Muscle of leg (tissue), 3 donors: ENCODE measurements at regions not wholly inside any gene's neighbourhood (a gene's known extent, or its start where the extent isn't known, plus 50 kb on each side); places are given as distances from the start of the nearest gene placed in this dataset.

Source experiments
- DNase-seq: peaks from one replicate; pipeline ENCODE4 v3.0.0; 2013
- H3K27ac ChIP-seq: one replicate; pipeline ENCODE4 v1.5.1; 2013; ENCODE audit warnings: mild to moderate bottlenecking, low read length, control low read depth
- H3K27me3 ChIP-seq: one replicate; pipeline ENCODE4 v1.6.1; 2013; ENCODE audit warnings: low read length; ENCODE audit not compliant: control insufficient read depth, insufficient read depth
- H3K36me3 ChIP-seq: one replicate; pipeline ENCODE4 v1.6.1; 2013; ENCODE audit warnings: low read length; ENCODE audit not compliant: control insufficient read depth, insufficient read depth
- H3K4me1 ChIP-seq: one replicate; pipeline ENCODE4 v1.6.1; 2013; ENCODE audit warnings: low read length; ENCODE audit not compliant: control insufficient read depth, insufficient read depth
- H3K4me3 ChIP-seq: one replicate; pipeline ENCODE4 v1.5.1; 2013; ENCODE audit warnings: low read length, control low read depth
- H3K9me3 ChIP-seq: replicated peaks from 2 replicates; pipeline ENCODE4 v1.6.1; 2013; ENCODE audit warnings: low read depth, low read length; ENCODE audit not compliant: control insufficient read depth
- WGBS: methylation state at CpG from one replicate; pipeline ENCODE4 v1.1.5; 2013; ENCODE audit warnings: missing lambda C conversion rate; ENCODE audit not compliant: insufficient coverage; 5-methylcytosine and 5-hydroxymethylcytosine counted together

DNA sequence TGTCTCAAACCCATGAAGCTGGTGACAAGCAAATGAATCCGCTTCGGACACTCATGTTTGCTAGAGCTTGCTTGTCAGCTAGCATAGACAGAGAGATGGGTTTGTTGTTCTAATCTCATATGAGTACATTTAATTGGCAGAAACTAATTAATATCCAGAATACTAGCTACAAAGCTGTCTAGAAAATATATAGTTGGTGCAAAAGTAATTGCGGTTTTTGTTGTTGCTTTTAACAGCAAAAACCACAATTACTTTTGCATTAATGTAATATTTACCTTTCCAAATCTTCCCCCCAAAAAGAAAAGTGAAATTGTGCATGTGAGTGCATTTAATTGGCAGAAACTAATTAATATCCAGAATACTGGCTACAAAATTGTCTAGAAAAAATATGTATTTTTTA, 1115.2 kb downstream of the TDRD15 start:
- no CpG with 5 or more reads among the region's 3 CpGs for WGBS
- no peak for DNase-seq
- Histone ChIP-seq H3K27me3 (no peaks in the 10 kb centered on the region), H3K9me3 (no peaks in the 10 kb centered on the region), H3K36me3 (no peaks in the 10 kb centered on the region), H3K27ac (no peak overlapping the region), H3K4me3 (no peak overlapping the region), H3K4me1 (no peaks in the 10 kb centered on the region)

GRCh38 chr2:22247466-22247865, 1123.7 kb downstream of the TDRD15 start:
- no peak overlapping the region for H3K4me3 ChIP-seq
- no peaks in the 10 kb centered on the region for H3K27me3 ChIP-seq
- DNase-seq = no peak
- WGBS = no CpG with 5 or more reads among the region's 4 CpGs
- H3K9me3 ChIP-seq = no peaks in the 10 kb centered on the region
- no peaks in the 10 kb centered on the region for H3K4me1 ChIP-seq
- no peaks in the 10 kb centered on the region for H3K36me3 ChIP-seq
- H3K27ac ChIP-seq = no peak overlapping the region

- Histone ChIP-seq H3K27me3 (no peaks in the 10 kb centered on the region), H3K9me3 (no peaks in the 10 kb centered on the region), H3K4me1 (no peaks in the 10 kb centered on the region), H3K27ac (no peak overlapping the region), H3K4me3 (no peak overlapping the region), H3K36me3 (no peaks in the 10 kb centered on the region)
- no peak for DNase-seq
- no CpG with 5 or more reads among the region's 2 CpGs for WGBS
Measured at GRCh38 chr2:22248851-22249250, 1125.1 kb downstream of the TDRD15 start.

DNA sequence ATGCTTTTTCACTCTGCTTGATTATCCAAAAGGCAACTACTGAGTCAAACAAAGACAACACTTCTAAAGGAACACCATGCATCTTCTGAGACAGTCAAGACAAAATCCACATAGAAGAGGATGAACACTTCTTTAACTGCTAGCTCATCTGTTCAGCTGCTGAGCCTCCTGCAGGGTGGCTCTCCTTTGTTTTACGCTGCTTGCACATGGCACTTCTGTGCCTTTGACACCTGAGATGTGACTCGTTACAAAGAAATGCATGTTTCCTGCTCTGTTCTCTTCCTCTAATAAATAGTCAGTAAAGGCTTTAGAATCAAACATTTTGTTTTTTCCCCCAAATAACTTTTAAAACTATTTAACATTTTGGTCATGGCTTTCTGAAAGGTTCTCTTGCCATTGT, 1129.4 kb downstream of the TDRD15 start:
- Histone ChIP-seq H3K4me1 (no peaks in the 10 kb centered on the region), H3K9me3 (no peaks in the 10 kb centered on the region), H3K36me3 (no peaks in the 10 kb centered on the region), H3K4me3 (no peak overlapping the region), H3K27ac (no peak overlapping the region), H3K27me3 (no peaks in the 10 kb centered on the region)
- no peak for DNase-seq
- no CpG with 5 or more reads among the region's 2 CpGs for WGBS

DNA sequence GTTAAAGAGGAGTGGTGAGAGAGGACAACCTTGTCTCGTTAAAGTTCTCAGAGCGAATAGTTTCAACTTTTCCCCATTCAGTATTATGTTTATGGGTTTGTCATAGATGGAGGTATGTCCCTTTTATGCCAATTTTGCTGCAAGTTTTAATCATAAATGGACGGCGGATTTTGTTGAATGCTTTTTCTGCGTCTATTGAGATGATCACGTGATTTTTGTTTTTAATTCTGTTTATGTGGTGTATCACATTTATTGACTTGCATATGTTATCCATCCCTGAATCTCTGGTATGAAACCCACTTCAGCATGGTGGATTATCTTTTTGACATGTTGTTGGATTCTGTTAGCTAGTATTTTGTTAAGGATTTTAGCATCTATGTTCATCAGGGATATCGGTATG, 1123.8 kb upstream of the KLHL29 start:
- no peaks in the 10 kb centered on the region for H3K4me1 ChIP-seq
- H3K36me3 ChIP-seq = no peaks in the 10 kb centered on the region
- H3K27ac ChIP-seq = no peak overlapping the region
- no peaks in the 10 kb centered on the region for H3K27me3 ChIP-seq
- no peak overlapping the region for H3K4me3 ChIP-seq
- no peaks in the 10 kb centered on the region for H3K9me3 ChIP-seq
- no peak for DNase-seq
- WGBS = no CpG with 5 or more reads among the region's 7 CpGs

DNA sequence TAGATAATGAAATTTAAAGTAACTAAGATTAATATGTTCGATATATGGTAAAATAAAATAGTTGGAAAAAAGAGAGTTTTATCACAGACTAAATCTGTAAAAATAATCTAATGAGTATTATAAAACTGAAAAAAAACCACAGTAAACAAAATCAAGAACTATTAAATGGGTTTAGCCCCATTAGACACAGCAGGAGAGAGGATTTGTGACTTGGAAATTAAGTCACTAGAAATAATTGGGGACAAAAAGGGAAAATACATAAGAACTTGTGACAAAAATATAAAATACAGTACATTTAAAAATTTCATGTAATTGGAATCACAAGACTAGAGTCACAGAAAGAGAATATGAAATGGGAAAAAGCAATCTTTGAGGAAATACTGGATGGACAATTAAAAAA, 1114.6 kb upstream of the KLHL29 start:
- Histone ChIP-seq H3K4me1 (no peaks in the 10 kb centered on the region), H3K4me3 (no peak overlapping the region), H3K27ac (no peak overlapping the region), H3K27me3 (no peaks in the 10 kb centered on the region), H3K36me3 (no peaks in the 10 kb centered on the region), H3K9me3 (no peaks in the 10 kb centered on the region)
- WGBS = no CpG with 5 or more reads among the region's 1 CpG
- DNase-seq = no peak

GRCh38 chr2:22273853-22274252, 1111.1 kb upstream of the KLHL29 start:
- no peaks in the 10 kb centered on the region for H3K9me3 ChIP-seq
- H3K36me3 ChIP-seq = no peaks in the 10 kb centered on the region
- H3K4me3 ChIP-seq = no peak overlapping the region
- no peaks in the 10 kb centered on the region for H3K4me1 ChIP-seq
- no peak overlapping the region for H3K27ac ChIP-seq
- no CpG with 5 or more reads among the region's 1 CpG for WGBS
- DNase-seq = no peak
- H3K27me3 ChIP-seq = no peaks in the 10 kb centered on the region

DNA sequence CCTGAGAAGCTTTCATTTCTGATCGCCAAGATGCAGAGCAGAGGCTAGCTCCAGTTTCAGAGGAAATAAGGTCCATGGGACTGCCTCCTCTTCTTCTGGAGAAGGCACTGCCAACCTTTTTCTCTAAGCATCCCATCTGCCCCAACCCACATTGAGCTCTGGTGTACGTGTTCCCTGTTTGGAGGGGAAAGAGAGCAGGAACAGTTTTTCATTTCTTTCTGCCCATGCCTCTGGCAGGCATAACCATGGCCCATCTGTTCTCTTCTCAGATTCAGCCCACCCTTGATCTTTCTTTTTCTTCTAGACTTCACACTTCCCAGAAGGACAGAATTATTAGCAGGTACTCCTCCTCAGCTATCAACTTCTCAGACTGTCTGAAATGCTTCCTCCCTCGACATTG, 1110.3 kb upstream of the KLHL29 start:
- H3K27ac ChIP-seq = no peak overlapping the region
- H3K4me3 ChIP-seq = no peak overlapping the region
- H3K9me3 ChIP-seq = no peaks in the 10 kb centered on the region
- DNase-seq = no peak
- H3K36me3 ChIP-seq = no peaks in the 10 kb centered on the region
- no peaks in the 10 kb centered on the region for H3K4me1 ChIP-seq
- 73% methylated on average over 2 of the region's 3 CpGs for WGBS
- H3K27me3 ChIP-seq = no peaks in the 10 kb centered on the region

DNA sequence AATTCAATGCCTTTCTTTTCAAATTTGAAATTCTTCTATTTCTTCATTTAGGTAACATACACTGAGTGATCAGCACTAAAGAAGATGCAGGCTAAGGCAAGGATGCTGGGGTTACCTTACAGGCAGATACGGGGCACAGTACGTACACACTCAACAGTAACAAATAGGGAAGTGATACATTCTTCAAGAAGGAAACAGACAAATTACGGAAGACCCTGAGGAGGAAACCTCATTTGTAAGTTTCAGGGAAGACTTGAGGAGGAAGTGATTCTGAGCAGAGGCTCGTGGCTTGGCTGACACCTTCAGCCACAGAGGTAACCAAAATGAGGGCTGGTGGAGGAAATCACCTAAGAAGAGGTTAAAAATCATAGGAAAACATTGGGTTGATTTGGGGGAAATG, 1108.3 kb upstream of the KLHL29 start:
- 100% methylated on average over 1 of the region's 4 CpGs for WGBS
- Histone ChIP-seq H3K4me1 (peaks cover 6% of the 10 kb centered on the region), H3K27me3 (no peaks in the 10 kb centered on the region), H3K27ac (no peak overlapping the region), H3K4me3 (no peak overlapping the region), H3K9me3 (no peaks in the 10 kb centered on the region), H3K36me3 (no peaks in the 10 kb centered on the region)
- DNase-seq = no peak

GRCh38 chr2:22279541-22279940, 1105.4 kb upstream of the KLHL29 start:
- no peaks in the 10 kb centered on the region for H3K36me3 ChIP-seq
- DNase-seq = no peak
- H3K4me3 ChIP-seq = no peak overlapping the region
- H3K4me1 ChIP-seq = peaks cover 6% of the 10 kb centered on the region
- no peak overlapping the region for H3K27ac ChIP-seq
- H3K9me3 ChIP-seq = no peaks in the 10 kb centered on the region
- no peaks in the 10 kb centered on the region for H3K27me3 ChIP-seq

DNA sequence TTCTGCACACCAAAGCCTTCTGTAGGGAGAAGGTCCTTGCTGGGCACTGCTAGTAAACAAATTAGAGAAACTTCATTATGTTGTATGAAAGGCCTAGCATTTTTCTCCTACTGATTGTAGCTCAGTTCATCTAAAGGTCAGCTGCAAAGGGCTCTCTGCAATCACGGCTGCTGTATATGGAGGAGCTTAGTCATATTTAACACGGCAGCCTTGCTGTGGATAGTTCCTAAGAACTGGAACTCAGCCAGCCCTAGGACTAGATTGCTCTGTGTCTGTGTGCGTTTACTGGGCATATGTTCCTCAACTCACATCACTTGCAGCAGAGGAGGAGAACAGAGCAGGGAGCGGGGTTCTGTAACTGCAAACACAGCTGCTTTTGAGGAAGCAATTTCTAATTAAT, 1103.9 kb upstream of the KLHL29 start:
- WGBS = 0% methylated on average over 1 of the region's 4 CpGs
- no peaks in the 10 kb centered on the region for H3K9me3 ChIP-seq
- H3K4me3 ChIP-seq = no peak overlapping the region
- H3K27ac ChIP-seq = no peak overlapping the region
- peaks cover 6% of the 10 kb centered on the region for H3K4me1 ChIP-seq
- H3K36me3 ChIP-seq = no peaks in the 10 kb centered on the region
- no peaks in the 10 kb centered on the region for H3K27me3 ChIP-seq
- peak; percentile 81 for DNase-seq
